DND-41 (cell line): ENCODE measurements at regions not wholly inside any gene's neighbourhood (a gene's known extent, or its start where the extent isn't known, plus 50 kb on each side); places are given as distances from the start of the nearest gene placed in this dataset.
A peak's percentile ranks its signal among the peaks of the same experiment; 100 is the strongest.

Source experiments
- ATAC-seq: fragments of 200-7000 bp; cut with Tn5 transposase; 3 replicates; pipeline ENCODE4 v1.9.1; 2021; ENCODE audit warnings: low read depth; ENCODE audit not compliant: insufficient read depth
- DNase-seq: peaks from one replicate; pipeline ENCODE4 v3.0.0-alpha.2; 2020
- H2AFZ ChIP-seq: 2 replicates; pipeline ENCODE4 v1.6.0; 2012; ENCODE audit warnings: low read depth, low read length
- H3K27ac ChIP-seq: 2 replicates; pipeline ENCODE4 v1.5.1; 2012; ENCODE audit warnings: low read length, inconsistent platforms
- H3K27me3 ChIP-seq: fragments of 200-600 bp; sonication (generic); 2 replicates; pipeline ENCODE4 v1.6.0; 2012; ENCODE audit warnings: low read length, mild to moderate bottlenecking, inconsistent platforms; ENCODE audit not compliant: insufficient read depth, poor library complexity
- H3K36me3 ChIP-seq: 2 replicates; pipeline ENCODE4 v1.5.1; 2012; ENCODE audit warnings: low read length, inconsistent platforms; ENCODE audit not compliant: insufficient read depth
- H3K4me1 ChIP-seq: 2 replicates; pipeline ENCODE4 v1.5.1; 2012; ENCODE audit warnings: mild to moderate bottlenecking, low read length; ENCODE audit not compliant: insufficient read depth
- H3K4me2 ChIP-seq: 2 replicates; pipeline ENCODE4 v1.6.0; 2012; ENCODE audit warnings: mild to moderate bottlenecking, moderate library complexity, low read length, inconsistent platforms; ENCODE audit not compliant: insufficient read depth
- H3K4me3 ChIP-seq, 2 experiments: fragments of 200-600 bp in 1 of 2; shearing (Covaris generic) in 1 of 2; 2 replicates each; pipeline ENCODE4 v1.5.1; 2012 to 2016; ENCODE audit warnings: inconsistent platforms in 2 of 2, low read length in 2 of 2, mild to moderate bottlenecking in 2 of 2, low read depth in 1 of 2, moderate library complexity in 1 of 2
- H3K79me2 ChIP-seq: 2 replicates; pipeline ENCODE4 v1.6.0; 2012; ENCODE audit warnings: low read length, inconsistent platforms; ENCODE audit not compliant: insufficient read depth
- H3K9ac ChIP-seq: 2 replicates; pipeline ENCODE4 v1.6.0; 2012; ENCODE audit warnings: low read depth, mild to moderate bottlenecking, inconsistent platforms, low read length, moderate library complexity
- H3K9me3 ChIP-seq: 2 replicates; pipeline ENCODE4 v1.5.1; 2012; ENCODE audit warnings: low read length, moderate library complexity, mild to moderate bottlenecking, inconsistent platforms; ENCODE audit not compliant: insufficient read depth, severe bottlenecking
- H4K20me1 ChIP-seq: 2 replicates; pipeline ENCODE4 v1.6.0; 2012; ENCODE audit warnings: low read length; ENCODE audit not compliant: insufficient read depth
- EZH2 ChIP-seq: IDR thresholded peaks from 3 replicates; pipeline ENCODE4 v1.6.1; 2012; ENCODE audit warnings: borderline replicate concordance, low read depth, mild to moderate bottlenecking, moderate library complexity, low read length, inconsistent platforms; ENCODE audit not compliant: severe bottlenecking
- TF ChIP-seq, protein P1 (sequence below): IDR thresholded peaks from 2 replicates; pipeline ENCODE4 v1.5.1; 2012; ENCODE audit warnings: borderline replicate concordance, low read length, moderate library complexity, mild to moderate bottlenecking; ENCODE audit not compliant: poor library complexity, severe bottlenecking; ENCODE audit errors: extremely low read depth

- H4K20me1 ChIP-seq = no peaks in the 10 kb centered on the region
- no peak overlapping the region for H3K4me3 ChIP-seq
Observed at GRCh38 chr9:24844217-24844616, 298.5 kb upstream of the IZUMO3 start.

GRCh38 chr9:24841993-24842392, 296.3 kb upstream of the IZUMO3 start:
- Histone ChIP-seq H3K79me2 (no peaks in the 10 kb centered on the region), H2AFZ (no peak overlapping the region), H3K27ac (no peak overlapping the region), H3K4me1 (no peaks in the 10 kb centered on the region), H4K20me1 (no peaks in the 10 kb centered on the region), H3K27me3 (no peaks in the 10 kb centered on the region), H3K36me3 (no peaks in the 10 kb centered on the region), H3K4me3 (no peak overlapping the region), H3K9ac (no peak overlapping the region), H3K4me2 (no peak overlapping the region), H3K9me3 (no peaks in the 10 kb centered on the region)
- TF ChIP-seq, protein P1, sequence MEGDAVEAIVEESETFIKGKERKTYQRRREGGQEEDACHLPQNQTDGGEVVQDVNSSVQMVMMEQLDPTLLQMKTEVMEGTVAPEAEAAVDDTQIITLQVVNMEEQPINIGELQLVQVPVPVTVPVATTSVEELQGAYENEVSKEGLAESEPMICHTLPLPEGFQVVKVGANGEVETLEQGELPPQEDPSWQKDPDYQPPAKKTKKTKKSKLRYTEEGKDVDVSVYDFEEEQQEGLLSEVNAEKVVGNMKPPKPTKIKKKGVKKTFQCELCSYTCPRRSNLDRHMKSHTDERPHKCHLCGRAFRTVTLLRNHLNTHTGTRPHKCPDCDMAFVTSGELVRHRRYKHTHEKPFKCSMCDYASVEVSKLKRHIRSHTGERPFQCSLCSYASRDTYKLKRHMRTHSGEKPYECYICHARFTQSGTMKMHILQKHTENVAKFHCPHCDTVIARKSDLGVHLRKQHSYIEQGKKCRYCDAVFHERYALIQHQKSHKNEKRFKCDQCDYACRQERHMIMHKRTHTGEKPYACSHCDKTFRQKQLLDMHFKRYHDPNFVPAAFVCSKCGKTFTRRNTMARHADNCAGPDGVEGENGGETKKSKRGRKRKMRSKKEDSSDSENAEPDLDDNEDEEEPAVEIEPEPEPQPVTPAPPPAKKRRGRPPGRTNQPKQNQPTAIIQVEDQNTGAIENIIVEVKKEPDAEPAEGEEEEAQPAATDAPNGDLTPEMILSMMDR = no peak
- no peak for TF ChIP-seq EZH2
- ATAC-seq = no peak
- DNase-seq = no peak

More at GRCh38 chr9:24844217-24844616, 298.5 kb upstream of the IZUMO3 start:
- H3K4me1 ChIP-seq = no peaks in the 10 kb centered on the region
- no peak overlapping the region for H3K27ac ChIP-seq
- H3K9me3 ChIP-seq = no peaks in the 10 kb centered on the region
- H3K79me2 ChIP-seq = no peaks in the 10 kb centered on the region
- no peaks in the 10 kb centered on the region for H3K36me3 ChIP-seq
- no peak overlapping the region for H3K9ac ChIP-seq
- TF ChIP-seq EZH2 = no peak
- TF ChIP-seq, protein P1 = no peak
- no peaks in the 10 kb centered on the region for H3K27me3 ChIP-seq
- no peak overlapping the region for H2AFZ ChIP-seq
- DNase-seq (no peak), ATAC-seq (no peak)
- no peak overlapping the region for H3K4me2 ChIP-seq

DNA sequence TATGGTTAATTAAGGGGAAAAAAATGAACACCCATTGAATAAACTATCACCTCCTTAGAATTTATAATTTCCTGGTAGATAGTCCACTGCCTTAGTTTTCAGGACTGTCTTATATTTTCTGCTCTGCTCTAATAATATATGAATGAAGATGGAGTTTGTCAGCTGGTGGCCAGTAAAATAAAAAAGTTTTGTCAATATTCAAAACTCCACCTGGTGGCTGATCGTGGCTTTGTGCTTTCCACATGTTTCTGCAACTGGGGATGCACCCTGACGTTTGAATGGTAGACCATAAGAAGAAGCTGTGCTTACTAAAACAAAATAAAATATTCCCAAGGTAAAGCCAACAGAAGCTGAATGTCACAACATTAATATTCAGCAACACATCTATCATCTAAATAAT, 286.6 kb upstream of the IZUMO3 start:
- no peaks in the 10 kb centered on the region for H3K27me3 ChIP-seq
- no peak overlapping the region for H2AFZ ChIP-seq
- no peaks in the 10 kb centered on the region for H3K79me2 ChIP-seq
- TF ChIP-seq EZH2 = no peak
- TF ChIP-seq, protein P1 = peak; percentile 17
- DNase-seq (no peak), ATAC-seq (no peak)
- no peak overlapping the region for H3K4me3 ChIP-seq
- H3K9ac ChIP-seq = no peak overlapping the region
- no peak overlapping the region for H3K27ac ChIP-seq
- H3K4me1 ChIP-seq = no peaks in the 10 kb centered on the region
- no peaks in the 10 kb centered on the region for H3K36me3 ChIP-seq
- H3K9me3 ChIP-seq = no peaks in the 10 kb centered on the region
- no peak overlapping the region for H3K4me2 ChIP-seq
- no peaks in the 10 kb centered on the region for H4K20me1 ChIP-seq

GRCh38 chr9:24828687-24829086, 283.0 kb upstream of the IZUMO3 start:
- Histone ChIP-seq H3K36me3 (no peaks in the 10 kb centered on the region), H3K4me3 (no peak overlapping the region), H3K4me1 (no peaks in the 10 kb centered on the region), H3K27ac (no peak overlapping the region), H3K79me2 (no peaks in the 10 kb centered on the region), H3K9me3 (no peaks in the 10 kb centered on the region), H3K9ac (no peak overlapping the region), H4K20me1 (no peaks in the 10 kb centered on the region), H2AFZ (no peak overlapping the region), H3K27me3 (no peaks in the 10 kb centered on the region), H3K4me2 (no peak overlapping the region)
- TF ChIP-seq, protein P1 = no peak
- no peak for TF ChIP-seq EZH2
- ATAC-seq (no peak), DNase-seq (no peak)
